Right lobe of liver (tissue), 6 donors: ENCODE measurements at regions not wholly inside any gene's neighbourhood (a gene's known extent, or its start where the extent isn't known, plus 50 kb on each side); places are given as distances from the start of the nearest gene placed in this dataset.
A peak's percentile ranks its signal among the peaks of the same experiment; 100 is the strongest.

Experiments used
- ATAC-seq, 4 donors: fragments of 200-7000 bp; cut with Tn5 transposase; one replicate each; pipeline ENCODE4 v1.9.1; 2020; ENCODE audit warnings: mild to moderate bottlenecking in 4 of 4, moderate library complexity in 4 of 4
- DNase-seq, 3 donors: peaks; one replicate each; pipeline ENCODE4 v3.0.0-alpha.2; 2020
- H3K27ac ChIP-seq, 3 donors: fragments of 200-600 bp; one replicate each; pipeline ENCODE4 v1.8.0; 2022
- H3K27me3 ChIP-seq, 2 donors: fragments of 200-600 bp; one replicate each; pipeline ENCODE4 v1.8.0; 2022
- H3K36me3 ChIP-seq, 4 donors: fragments of 200-600 bp; sonication (generic) in 1 of 4; one replicate each; pipeline versions ENCODE4 v1.5.1 to v1.8.0; 2017 to 2022; ENCODE audit warnings: control low read depth in 1 of 4
- H3K4me1 ChIP-seq, 4 donors: fragments of 200-600 bp; sonication (generic) in 1 of 4; one replicate each; pipeline versions ENCODE4 v1.5.1 to v1.8.0; 2017 to 2022; ENCODE audit warnings: control low read depth in 1 of 4
- H3K4me3 ChIP-seq, 3 donors: fragments of 200-600 bp; one replicate each; pipeline ENCODE4 v1.8.0; 2022
- H3K9me3 ChIP-seq, 4 donors: fragments of 200-600 bp; sonication (generic) in 1 of 4; one replicate each; pipeline versions ENCODE4 v1.5.1 to v1.8.0; 2017 to 2022; ENCODE audit warnings: control low read depth in 1 of 4
- POLR2A ChIP-seq: fragments of 450-650 bp; IDR thresholded peaks from one replicate; pipeline ENCODE4 v1.6.1; 2017; ENCODE audit warnings: antibody characterized with exemption, mild to moderate bottlenecking
- WGBS: methylation state at CpG from one replicate; pipeline ENCODE4 v1.1.6; 2018; ENCODE audit warnings: low coverage, low lambda C conversion rate; ENCODE audit not compliant: insufficient coverage; ENCODE audit errors: missing lambda C conversion rate; 5-methylcytosine and 5-hydroxymethylcytosine counted together
- intact Hi-C, 2 donors: fragments of 100-400 bp; cut with DNase I; formaldehyde crosslinking; loops; one replicate each; pipeline versions ENCODE4 v1.11.2 to v1.14.1; 2022
- TF ChIP-seq, protein P1 (sequence below), 4 donors: fragments of 200-600 bp in 3 of 4; fragments of 450-650 bp in 1 of 4; IDR thresholded peaks; one replicate each; pipeline versions ENCODE4 v1.5.1 to v1.8.0; 2016 to 2022; ENCODE audit warnings: antibody characterized with exemption in 4 of 4, mild to moderate bottlenecking in 2 of 4
- donor health status: DM: no; HTN: yes; CAD: no.
- donor health status: DM: no; HTN: no; CAD: no.
- donor health status: DM: no; HTN: no; CAD: no.
- donor health status: DM: no; HTN: yes; CAD: no.
- donor health status: DM: no; HTN: yes; CAD: no.

GRCh38 chr10:81541517-81541916 lies 333.5 kb upstream of the NRG3 start:
- Histone ChIP-seq H3K27ac (no peak overlapping the region), H3K4me1 (no peaks in the 10 kb centered on the region), H3K4me3 (no peak overlapping the region), H3K27me3 (no peaks in the 10 kb centered on the region), H3K9me3 (no peaks in the 10 kb centered on the region), H3K36me3 (no peaks in the 10 kb centered on the region)
- DNase-seq: no peak
- TF ChIP-seq, protein P1, sequence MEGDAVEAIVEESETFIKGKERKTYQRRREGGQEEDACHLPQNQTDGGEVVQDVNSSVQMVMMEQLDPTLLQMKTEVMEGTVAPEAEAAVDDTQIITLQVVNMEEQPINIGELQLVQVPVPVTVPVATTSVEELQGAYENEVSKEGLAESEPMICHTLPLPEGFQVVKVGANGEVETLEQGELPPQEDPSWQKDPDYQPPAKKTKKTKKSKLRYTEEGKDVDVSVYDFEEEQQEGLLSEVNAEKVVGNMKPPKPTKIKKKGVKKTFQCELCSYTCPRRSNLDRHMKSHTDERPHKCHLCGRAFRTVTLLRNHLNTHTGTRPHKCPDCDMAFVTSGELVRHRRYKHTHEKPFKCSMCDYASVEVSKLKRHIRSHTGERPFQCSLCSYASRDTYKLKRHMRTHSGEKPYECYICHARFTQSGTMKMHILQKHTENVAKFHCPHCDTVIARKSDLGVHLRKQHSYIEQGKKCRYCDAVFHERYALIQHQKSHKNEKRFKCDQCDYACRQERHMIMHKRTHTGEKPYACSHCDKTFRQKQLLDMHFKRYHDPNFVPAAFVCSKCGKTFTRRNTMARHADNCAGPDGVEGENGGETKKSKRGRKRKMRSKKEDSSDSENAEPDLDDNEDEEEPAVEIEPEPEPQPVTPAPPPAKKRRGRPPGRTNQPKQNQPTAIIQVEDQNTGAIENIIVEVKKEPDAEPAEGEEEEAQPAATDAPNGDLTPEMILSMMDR (IDR thresholded peaks at IDR 0.05): no peak
- TF ChIP-seq POLR2A: no peak
- no peak for ATAC-seq
- intact Hi-C loops: no loop called here

- 56% methylated on average over 5 of the region's 5 CpGs for WGBS
- Histone ChIP-seq H3K4me3 (no peak overlapping the region), H3K9me3 (no peaks in the 10 kb centered on the region), H3K36me3 (no peaks in the 10 kb centered on the region), H3K27ac (no peak overlapping the region), H3K27me3 (no peaks in the 10 kb centered on the region), H3K4me1 (no peaks in the 10 kb centered on the region)
- no peak for ATAC-seq
- TF ChIP-seq, protein P1 (IDR thresholded peaks at IDR 0.05): no peak
- TF ChIP-seq POLR2A: no peak
- DNase-seq: no peak
- intact Hi-C loops: no loop called here
Observed at GRCh38 chr10:81546243-81546642, 328.8 kb upstream of the NRG3 start.

DNA sequence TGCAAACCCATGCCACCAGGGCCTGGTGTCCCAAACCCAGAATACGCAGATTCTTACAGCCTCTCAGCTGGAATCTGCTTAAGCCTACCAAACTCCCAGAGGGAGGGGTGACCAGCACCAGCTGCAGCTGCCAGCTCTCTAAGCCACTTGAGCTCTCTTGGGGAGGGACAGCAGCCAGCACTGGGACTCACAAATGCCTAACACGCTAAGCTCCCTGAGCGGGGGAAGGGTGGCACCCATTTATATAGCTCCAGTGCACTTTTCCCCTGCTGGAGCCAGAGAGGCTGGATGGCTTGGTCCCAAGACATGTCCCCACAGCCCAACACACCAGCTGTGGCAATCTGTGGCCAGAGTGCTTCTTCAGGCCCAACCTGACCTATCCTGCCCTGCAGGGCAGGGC lies 326.8 kb upstream of the NRG3 start:
- Histone ChIP-seq H3K27ac (no peak overlapping the region), H3K27me3 (no peaks in the 10 kb centered on the region), H3K36me3 (no peaks in the 10 kb centered on the region), H3K9me3 (no peaks in the 10 kb centered on the region), H3K4me1 (no peaks in the 10 kb centered on the region), H3K4me3 (no peak overlapping the region)
- TF ChIP-seq, protein P1 (IDR thresholded peaks at IDR 0.05): no peak
- TF ChIP-seq POLR2A: no peak
- ATAC-seq (no peak), DNase-seq (peak in 1 of 3 donors; percentile 35)
- WGBS: 63% methylated on average over 1 of the region's 3 CpGs
- intact Hi-C loops: no loop called here

- peaks cover 0 to 2% (median 0%) of the 10 kb centered on the region in 4 donors for H3K9me3 ChIP-seq
- ATAC-seq (no peak), DNase-seq (no peak)
- TF ChIP-seq, protein P1 (IDR thresholded peaks at IDR 0.05): no peak
- no peak for TF ChIP-seq POLR2A
- H3K27me3 ChIP-seq: no peaks in the 10 kb centered on the region
- no peak overlapping the region for H3K4me3 ChIP-seq
- intact Hi-C loops: no loop called here
- WGBS: 34% methylated on average over 2 of the region's 3 CpGs
- no peaks in the 10 kb centered on the region for H3K36me3 ChIP-seq
- no peaks in the 10 kb centered on the region for H3K4me1 ChIP-seq
- H3K27ac ChIP-seq: no peak overlapping the region
Observed at GRCh38 chr10:81564143-81564542, 310.9 kb upstream of the NRG3 start.

DNA sequence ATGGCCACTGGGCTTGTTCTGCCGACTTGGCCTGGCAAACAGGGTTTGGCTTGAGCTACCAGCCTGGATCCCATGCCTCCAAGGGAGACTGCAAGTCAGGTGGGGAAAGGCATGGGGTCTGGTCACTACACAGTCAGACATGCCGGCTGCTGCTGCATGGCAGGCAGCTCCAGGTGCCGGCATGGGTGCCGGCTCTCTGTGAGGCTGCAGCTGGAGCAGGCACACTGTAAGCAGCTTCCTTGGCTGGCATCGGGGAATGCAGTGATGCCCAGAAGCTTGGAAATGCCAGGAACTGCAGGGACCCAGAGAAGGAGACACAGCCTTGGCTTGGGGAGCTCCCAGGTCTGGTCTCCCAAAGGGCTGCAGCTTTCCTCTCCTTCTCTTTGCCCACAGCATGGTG lies 305.5 kb upstream of the NRG3 start:
- Histone ChIP-seq H3K9me3 (peaks cover 0 to 2% (median 0%) of the 10 kb centered on the region in 4 donors), H3K27ac (no peak overlapping the region), H3K4me3 (no peak overlapping the region), H3K36me3 (no peaks in the 10 kb centered on the region), H3K4me1 (no peaks in the 10 kb centered on the region), H3K27me3 (no peaks in the 10 kb centered on the region)
- DNase-seq (peak in 1 of 3 donors; percentile 13), ATAC-seq (no peak)
- TF ChIP-seq POLR2A: no peak
- TF ChIP-seq, protein P1 (IDR thresholded peaks at IDR 0.05): no peak
- intact Hi-C loops: no loop called here
- WGBS: 60% methylated on average over 1 of the region's 5 CpGs
